Ovary (tissue), 3 donors: ENCODE measurements at regions not wholly inside any gene's neighbourhood (a gene's known extent, or its start where the extent isn't known, plus 50 kb on each side); places are given as distances from the start of the nearest gene placed in this dataset.
"Not testable (repeated sequence)": the region's sequence is repeated elsewhere in the genome, so short reads cannot be mapped to it uniquely, and the experiment has no call there.

Experiments
- POLR2A ChIP-seq: fragments of 450-650 bp; IDR thresholded peaks from one replicate; pipeline ENCODE4 v1.6.1; 2017; ENCODE audit warnings: antibody characterized with exemption, mild to moderate bottlenecking, moderate library complexity
- TF ChIP-seq, protein P1 (sequence below), 3 donors: fragments of 450-650 bp in 2 of 3; fragments of 200-600 bp in 1 of 3; IDR thresholded peaks; one replicate each; pipeline versions ENCODE4 v1.5.1 to v1.8.0; 2016 to 2022; ENCODE audit warnings: antibody characterized with exemption in 3 of 3, mild to moderate bottlenecking in 1 of 3
- donor health status: DM: no; HTN: no; CAD: no.

DNA sequence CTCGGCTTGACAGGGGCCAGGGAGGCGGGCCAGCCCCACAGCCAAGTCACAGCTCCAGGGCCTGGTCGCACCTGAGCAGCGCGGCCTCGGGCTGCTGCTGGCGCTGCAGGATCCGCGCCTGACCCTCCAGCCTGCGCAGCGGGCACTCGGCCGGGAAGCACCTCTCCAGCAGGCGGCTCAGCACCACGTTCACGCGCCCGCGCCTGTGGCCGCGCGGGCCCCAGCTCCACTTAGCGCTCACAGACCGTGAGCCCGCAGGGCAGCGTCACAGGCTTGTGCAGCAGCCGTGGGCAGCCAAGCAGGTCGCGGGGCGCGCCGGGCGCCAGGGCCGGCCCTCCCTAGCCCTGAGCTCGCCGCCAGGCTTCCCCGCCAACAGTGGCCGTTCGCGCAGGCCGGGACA, 95.8 kb downstream of the POTEB3 start:
- TF ChIP-seq POLR2A = not testable (repeated sequence)
- TF ChIP-seq, protein P1, sequence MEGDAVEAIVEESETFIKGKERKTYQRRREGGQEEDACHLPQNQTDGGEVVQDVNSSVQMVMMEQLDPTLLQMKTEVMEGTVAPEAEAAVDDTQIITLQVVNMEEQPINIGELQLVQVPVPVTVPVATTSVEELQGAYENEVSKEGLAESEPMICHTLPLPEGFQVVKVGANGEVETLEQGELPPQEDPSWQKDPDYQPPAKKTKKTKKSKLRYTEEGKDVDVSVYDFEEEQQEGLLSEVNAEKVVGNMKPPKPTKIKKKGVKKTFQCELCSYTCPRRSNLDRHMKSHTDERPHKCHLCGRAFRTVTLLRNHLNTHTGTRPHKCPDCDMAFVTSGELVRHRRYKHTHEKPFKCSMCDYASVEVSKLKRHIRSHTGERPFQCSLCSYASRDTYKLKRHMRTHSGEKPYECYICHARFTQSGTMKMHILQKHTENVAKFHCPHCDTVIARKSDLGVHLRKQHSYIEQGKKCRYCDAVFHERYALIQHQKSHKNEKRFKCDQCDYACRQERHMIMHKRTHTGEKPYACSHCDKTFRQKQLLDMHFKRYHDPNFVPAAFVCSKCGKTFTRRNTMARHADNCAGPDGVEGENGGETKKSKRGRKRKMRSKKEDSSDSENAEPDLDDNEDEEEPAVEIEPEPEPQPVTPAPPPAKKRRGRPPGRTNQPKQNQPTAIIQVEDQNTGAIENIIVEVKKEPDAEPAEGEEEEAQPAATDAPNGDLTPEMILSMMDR (IDR thresholded peaks at IDR 0.05) = not testable (repeated sequence)
